MM.1S (cell line): ENCODE measurements at regions not wholly inside any gene's neighbourhood (a gene's known extent, or its start where the extent isn't known, plus 50 kb on each side); places are given as distances from the start of the nearest gene placed in this dataset.

Experiments
- DNase-seq: peaks from one replicate; pipeline ENCODE4 v3.0.0-alpha.2; 2015
- H2AFZ ChIP-seq: fragments of 300-600 bp; sonication (generic); 2 replicates; pipeline ENCODE4 v1.6.0; 2016; ENCODE audit warnings: antibody characterized with exemption, low read length
- H3F3A ChIP-seq: fragments of 300-600 bp; sonication (generic); 2 replicates; pipeline ENCODE4 v1.6.1; 2016; ENCODE audit warnings: mild to moderate bottlenecking, antibody characterized with exemption, low read length, moderate library complexity, mixed read lengths; ENCODE audit not compliant: insufficient read depth
- H3K27ac ChIP-seq: fragments of 300-600 bp; sonication (generic); 2 replicates; pipeline ENCODE4 v1.5.1; 2016; ENCODE audit warnings: mild to moderate bottlenecking, low read length
- H3K27me3 ChIP-seq: fragments of 300-600 bp; sonication (generic); replicated peaks from 2 replicates; pipeline ENCODE4 v1.6.0; 2016; ENCODE audit warnings: low read length; ENCODE audit not compliant: insufficient read depth
- H3K36me3 ChIP-seq: fragments of 300-600 bp; sonication (generic); replicated peaks from 2 replicates; pipeline ENCODE4 v1.6.1; 2016; ENCODE audit warnings: mild to moderate bottlenecking, low read length, mixed read lengths; ENCODE audit not compliant: insufficient read depth
- H3K4me1 ChIP-seq: fragments of 300-600 bp; sonication (generic); 2 replicates; pipeline ENCODE4 v1.6.1; 2016; ENCODE audit warnings: low read length, mixed read lengths
- H3K4me2 ChIP-seq: fragments of 300-600 bp; sonication (generic); 2 replicates; pipeline ENCODE4 v1.6.0; 2016; ENCODE audit warnings: low read depth, low read length
- H3K4me3 ChIP-seq: fragments of 300-600 bp; sonication (generic); 2 replicates; pipeline ENCODE4 v1.5.1; 2016; ENCODE audit warnings: low read length, mixed read lengths
- H3K79me2 ChIP-seq: fragments of 300-600 bp; sonication (generic); 2 replicates; pipeline ENCODE4 v1.6.1; 2016; ENCODE audit warnings: mixed run types, low read length, mixed read lengths
- H3K9ac ChIP-seq: fragments of 300-600 bp; sonication (generic); 2 replicates; pipeline ENCODE4 v1.6.1; 2016; ENCODE audit warnings: low read length, mixed read lengths
- H3K9me2 ChIP-seq: fragments of 300-600 bp; sonication (generic); replicated peaks from 2 replicates; pipeline ENCODE4 v1.6.1; 2016; ENCODE audit warnings: mild to moderate bottlenecking, low read length, mixed read lengths; ENCODE audit not compliant: insufficient read depth
- H3K9me3 ChIP-seq: fragments of 300-600 bp; sonication (generic); replicated peaks from 2 replicates; pipeline ENCODE4 v1.6.1; 2016; ENCODE audit warnings: mild to moderate bottlenecking, low read length, mixed read lengths; ENCODE audit not compliant: insufficient read depth
- H4K20me1 ChIP-seq: fragments of 300-600 bp; sonication (generic); 2 replicates; pipeline ENCODE4 v1.6.1; 2016; ENCODE audit warnings: mild to moderate bottlenecking, low read length, moderate library complexity, mixed read lengths; ENCODE audit not compliant: insufficient read depth
- CTCF ChIP-seq: fragments of 300-600 bp; sonication (generic); IDR thresholded peaks from 2 replicates; pipeline ENCODE4 v1.5.1; 2016; ENCODE audit warnings: antibody characterized with exemption, low read length, mixed read lengths
- EZH2 ChIP-seq: fragments of 300-600 bp; sonication (generic); optimal IDR thresholded peaks from 2 replicates; pipeline ENCODE3; 2017; ENCODE audit warnings: low read depth, mild to moderate bottlenecking, antibody characterized with exemption, low read length, mixed read lengths
- EZH2phosphoT487 ChIP-seq: fragments of 300-600 bp; sonication (generic); IDR thresholded peaks from 2 replicates; pipeline ENCODE4 v1.6.1; 2018; ENCODE audit warnings: antibody characterized with exemption, low read length

- H3K9me3 ChIP-seq: no peaks in the 10 kb centered on the region
- DNase-seq: no peak
- no peaks in the 10 kb centered on the region for H3K36me3 ChIP-seq
- H3F3A ChIP-seq: no peaks in the 10 kb centered on the region
- no peak overlapping the region for H2AFZ ChIP-seq
- no peak overlapping the region for H3K4me3 ChIP-seq
- H3K27me3 ChIP-seq: no peaks in the 10 kb centered on the region
- H3K4me1 ChIP-seq: no peaks in the 10 kb centered on the region
- no peak overlapping the region for H3K4me2 ChIP-seq
- no peaks in the 10 kb centered on the region for H3K9me2 ChIP-seq
- no peak overlapping the region for H3K27ac ChIP-seq
- no peaks in the 10 kb centered on the region for H4K20me1 ChIP-seq
- no peak overlapping the region for H3K9ac ChIP-seq
- no peak for TF ChIP-seq CTCF
- no peak for TF ChIP-seq EZH2phosphoT487
- no peak for TF ChIP-seq EZH2
- no peaks in the 10 kb centered on the region for H3K79me2 ChIP-seq
Observed at GRCh38 chr5:12743582-12743981, 839.3 kb upstream of the CTNND2 start.

DNA sequence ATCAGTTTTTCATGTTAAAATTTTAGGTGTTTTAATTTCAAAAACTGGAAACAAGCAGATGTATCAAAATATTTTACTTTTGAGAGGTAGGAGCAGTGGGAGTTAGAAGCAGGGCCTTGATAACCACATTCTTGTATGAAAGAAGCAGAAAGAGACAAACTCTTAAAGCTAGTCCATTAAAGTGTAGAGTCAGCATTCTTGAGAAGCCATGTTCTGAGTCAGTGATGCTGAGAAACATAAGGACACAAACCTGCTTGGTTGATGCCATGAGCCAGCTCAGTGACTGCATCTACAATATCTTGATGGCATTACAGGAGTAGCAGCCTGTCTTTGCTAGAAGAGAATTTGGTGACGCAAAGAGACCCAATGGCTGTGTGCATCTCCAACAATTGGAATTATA lies 826.1 kb upstream of the CTNND2 start:
- Histone ChIP-seq H3K79me2 (no peaks in the 10 kb centered on the region), H3K27ac (no peak overlapping the region), H3K4me3 (no peak overlapping the region), H3K4me2 (no peak overlapping the region), H3K9me2 (no peaks in the 10 kb centered on the region), H3K4me1 (no peaks in the 10 kb centered on the region), H3K9ac (no peak overlapping the region), H3F3A (no peaks in the 10 kb centered on the region), H3K27me3 (no peaks in the 10 kb centered on the region), H4K20me1 (no peaks in the 10 kb centered on the region), H3K9me3 (no peaks in the 10 kb centered on the region), H3K36me3 (no peaks in the 10 kb centered on the region), H2AFZ (no peak overlapping the region)
- no peak for TF ChIP-seq EZH2phosphoT487
- no peak for TF ChIP-seq EZH2
- TF ChIP-seq CTCF: no peak
- no peak for DNase-seq

DNA sequence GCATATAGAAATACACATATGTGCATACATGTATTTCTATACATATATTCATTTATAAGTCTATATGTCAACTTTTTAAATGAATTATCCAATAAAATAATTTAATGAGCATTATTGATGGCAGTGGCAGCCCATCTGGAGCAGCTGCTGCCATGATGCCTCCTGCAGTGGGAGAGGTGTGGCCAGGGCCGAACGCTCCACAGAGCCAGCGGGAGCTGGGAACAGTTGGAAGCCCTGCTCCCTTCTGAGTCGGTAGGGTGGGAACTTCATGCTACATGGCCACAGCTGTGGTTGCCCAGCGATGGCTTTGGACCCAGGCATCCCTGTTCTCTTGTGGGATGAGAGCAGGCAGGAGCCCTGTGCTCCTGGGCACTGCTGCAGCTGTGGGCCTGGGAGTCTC lies 812.4 kb upstream of the CTNND2 start:
- H3K27ac ChIP-seq: no peak overlapping the region
- no peaks in the 10 kb centered on the region for H3K9me2 ChIP-seq
- no peaks in the 10 kb centered on the region for H3K27me3 ChIP-seq
- no peak overlapping the region for H2AFZ ChIP-seq
- no peaks in the 10 kb centered on the region for H3K36me3 ChIP-seq
- H4K20me1 ChIP-seq: no peaks in the 10 kb centered on the region
- H3K9ac ChIP-seq: no peak overlapping the region
- no peak for TF ChIP-seq CTCF
- TF ChIP-seq EZH2phosphoT487: no peak
- TF ChIP-seq EZH2: no peak
- no peaks in the 10 kb centered on the region for H3K79me2 ChIP-seq
- H3K4me1 ChIP-seq: no peaks in the 10 kb centered on the region
- H3F3A ChIP-seq: no peaks in the 10 kb centered on the region
- no peak for DNase-seq
- no peak overlapping the region for H3K4me2 ChIP-seq
- H3K9me3 ChIP-seq: no peaks in the 10 kb centered on the region
- no peak overlapping the region for H3K4me3 ChIP-seq

- H3K27ac ChIP-seq: no peak overlapping the region
- H3K4me1 ChIP-seq: no peaks in the 10 kb centered on the region
- H4K20me1 ChIP-seq: no peaks in the 10 kb centered on the region
- H3K4me2 ChIP-seq: no peak overlapping the region
- H3K9me3 ChIP-seq: no peaks in the 10 kb centered on the region
- no peaks in the 10 kb centered on the region for H3K9me2 ChIP-seq
- no peak overlapping the region for H3K4me3 ChIP-seq
- no peak overlapping the region for H2AFZ ChIP-seq
- H3K27me3 ChIP-seq: no peaks in the 10 kb centered on the region
- H3K36me3 ChIP-seq: no peaks in the 10 kb centered on the region
- no peaks in the 10 kb centered on the region for H3F3A ChIP-seq
- DNase-seq: no peak
- TF ChIP-seq EZH2 (no peak), CTCF (no peak), EZH2phosphoT487 (no peak)
- H3K9ac ChIP-seq: no peak overlapping the region
- H3K79me2 ChIP-seq: no peaks in the 10 kb centered on the region
Observed at GRCh38 chr5:12707560-12707959, 803.3 kb upstream of the CTNND2 start.
